ENCODE measurements at regions not wholly inside any gene's neighbourhood (a gene's known extent, or its start where the extent isn't known, plus 50 kb on each side); places are given as distances from the start of the nearest gene placed in this dataset.

- WGBS (ENCODE audit: extremely low coverage, insufficient coverage, insufficient read length): no CpG with 5 or more reads among the region's 6 CpGs
- no peak overlapping the region for H2AFZ ChIP-seq (ENCODE audit: insufficient read depth, low read length, poor library complexity)
- no peaks in the 10 kb centered on the region for H3K9me3 ChIP-seq (ENCODE audit: insufficient read depth, low read depth, low read length)
- no peak overlapping the region for H2BK12ac ChIP-seq (ENCODE audit: low read length)
- H4K91ac ChIP-seq (ENCODE audit: low read depth, low read length): no peak overlapping the region
- no peak overlapping the region for H3K4ac ChIP-seq (ENCODE audit: low read depth, low read length)
- H3K79me1 ChIP-seq (ENCODE audit: low read length): no peaks in the 10 kb centered on the region
- H3K36me3 ChIP-seq (ENCODE audit: control insufficient read depth in 1 of 2, insufficient read depth in 2 of 2, low read length in 2 of 2): no peaks in the 10 kb centered on the region
- no peak overlapping the region for H2BK5ac ChIP-seq (ENCODE audit: low read depth, low read length, poor library complexity)
- no peaks in the 10 kb centered on the region for H3K4me1 ChIP-seq (ENCODE audit: control insufficient read depth in 1 of 2, insufficient read depth in 2 of 2, low read length in 2 of 2)
- no peak overlapping the region for H3K4me2 ChIP-seq (ENCODE audit: low read length)
- no peak overlapping the region for H3K18ac ChIP-seq (ENCODE audit: low read length)
- H2AK5ac ChIP-seq (ENCODE audit: low read length): no peak overlapping the region
- no peak overlapping the region for H3K23ac ChIP-seq (ENCODE audit: low read length)
- no peaks in the 10 kb centered on the region for H3K27me3 ChIP-seq (ENCODE audit: insufficient read depth, low read length)
- H3K4me3 ChIP-seq (ENCODE audit: low read depth, low read length): no peak overlapping the region
- no peak overlapping the region for H2BK120ac ChIP-seq (ENCODE audit: insufficient read depth, low read length, poor library complexity)
- no peak overlapping the region for H3K27ac ChIP-seq (ENCODE audit: low read depth, low read length)
- H4K8ac ChIP-seq (ENCODE audit: low read depth, low read length): no peak overlapping the region
- no peak for DNase-seq
- no peak overlapping the region for H3K9ac ChIP-seq (ENCODE audit: low read length)
- no peaks in the 10 kb centered on the region for H3K79me2 ChIP-seq (ENCODE audit: control insufficient read depth, insufficient read depth, low read length, poor library complexity)
- H3K14ac ChIP-seq (ENCODE audit: low read length): no peak overlapping the region
- H4K12ac ChIP-seq (ENCODE audit: low read depth, low read length): no peak overlapping the region
These were observed 53.2 kb upstream of the FAM20C start for GRCh38 chr7:139131-139530.

DNA sequence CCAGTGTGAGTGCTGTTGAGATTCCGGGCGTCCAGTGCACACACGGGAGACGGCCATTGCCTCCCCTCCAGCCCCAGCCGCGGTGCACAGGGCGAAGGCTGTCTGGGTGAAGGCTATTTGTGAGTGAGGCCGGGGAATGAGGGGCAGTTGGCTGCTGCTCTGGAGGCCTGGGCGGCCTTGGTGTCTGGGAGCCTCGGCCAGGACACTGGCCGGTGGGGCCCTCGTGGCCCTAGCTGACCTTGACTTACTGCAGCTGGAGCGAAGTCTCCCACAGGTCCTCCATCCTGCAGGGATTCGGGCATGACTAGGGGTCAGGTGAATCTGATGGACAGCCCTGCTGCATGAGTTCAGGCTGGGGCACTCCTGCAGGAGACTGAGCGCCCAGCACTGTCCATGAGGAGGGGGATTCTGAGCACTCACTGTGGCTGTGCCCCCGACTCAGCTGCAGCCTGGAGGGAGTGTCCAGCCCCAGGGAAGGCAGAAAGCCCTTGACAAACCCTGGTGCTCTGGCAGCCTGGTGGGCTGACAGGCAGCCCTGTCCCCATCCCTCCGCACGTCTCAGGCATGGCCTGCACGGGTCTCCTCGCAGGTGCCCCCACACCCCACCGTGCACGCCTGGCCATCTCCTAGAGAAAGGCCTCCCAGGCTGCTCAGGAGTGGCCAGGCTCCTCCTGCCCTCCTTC, 52.7 kb upstream of the FAM20C start:
- H3K18ac ChIP-seq (ENCODE audit: low read length): no peak overlapping the region
- H3K4ac ChIP-seq (ENCODE audit: low read depth, low read length): no peak overlapping the region
- no peaks in the 10 kb centered on the region for H3K79me1 ChIP-seq (ENCODE audit: low read length)
- no peaks in the 10 kb centered on the region for H3K27me3 ChIP-seq (ENCODE audit: insufficient read depth, low read length)
- no peak for DNase-seq
- no peaks in the 10 kb centered on the region for H3K9me3 ChIP-seq (ENCODE audit: insufficient read depth, low read depth, low read length)
- no peak overlapping the region for H3K4me3 ChIP-seq (ENCODE audit: low read depth, low read length)
- H2AFZ ChIP-seq (ENCODE audit: insufficient read depth, low read length, poor library complexity): no peak overlapping the region
- no peak overlapping the region for H4K12ac ChIP-seq (ENCODE audit: low read depth, low read length)
- no peak overlapping the region for H4K91ac ChIP-seq (ENCODE audit: low read depth, low read length)
- no peaks in the 10 kb centered on the region for H3K79me2 ChIP-seq (ENCODE audit: control insufficient read depth, insufficient read depth, low read length, poor library complexity)
- H3K23ac ChIP-seq (ENCODE audit: low read length): no peak overlapping the region
- H3K27ac ChIP-seq (ENCODE audit: low read depth, low read length): no peak overlapping the region
- H2BK12ac ChIP-seq (ENCODE audit: low read length): no peak overlapping the region
- no peak overlapping the region for H2AK5ac ChIP-seq (ENCODE audit: low read length)
- H3K9ac ChIP-seq (ENCODE audit: low read length): no peak overlapping the region
- no peak overlapping the region for H2BK120ac ChIP-seq (ENCODE audit: insufficient read depth, low read length, poor library complexity)
- no peak overlapping the region for H3K14ac ChIP-seq (ENCODE audit: low read length)
- WGBS (ENCODE audit: extremely low coverage, insufficient coverage, insufficient read length): no CpG with 5 or more reads among the region's 22 CpGs
- H3K36me3 ChIP-seq (ENCODE audit: control insufficient read depth in 1 of 2, insufficient read depth in 2 of 2, low read length in 2 of 2): no peaks in the 10 kb centered on the region
- H2BK5ac ChIP-seq (ENCODE audit: low read depth, low read length, poor library complexity): no peak overlapping the region
- H4K8ac ChIP-seq (ENCODE audit: low read depth, low read length): no peak overlapping the region
- H3K4me1 ChIP-seq (ENCODE audit: control insufficient read depth in 1 of 2, insufficient read depth in 2 of 2, low read length in 2 of 2): no peaks in the 10 kb centered on the region
- no peak overlapping the region for H3K4me2 ChIP-seq (ENCODE audit: low read length)

GRCh38 chr7:140996-141395, 51.4 kb upstream of the FAM20C start:
- WGBS (ENCODE audit: extremely low coverage, insufficient coverage, insufficient read length): no CpG with 5 or more reads among the region's 6 CpGs
- Histone ChIP-seq H3K4me2 (ENCODE audit: low read length) (no peak overlapping the region), H3K9me3 (ENCODE audit: insufficient read depth, low read depth, low read length) (no peaks in the 10 kb centered on the region)

GRCh38 chr7:142248-142941, 50.0 kb upstream of the FAM20C start:
- H4K12ac ChIP-seq (ENCODE audit: low read depth, low read length): no peak overlapping the region
- H2BK5ac ChIP-seq (ENCODE audit: low read depth, low read length, poor library complexity): no peak overlapping the region
- no peak overlapping the region for H2AK5ac ChIP-seq (ENCODE audit: low read length)
- no peak for DNase-seq
- no peak overlapping the region for H2AFZ ChIP-seq (ENCODE audit: insufficient read depth, low read length, poor library complexity)
- no peaks in the 10 kb centered on the region for H3K27me3 ChIP-seq (ENCODE audit: insufficient read depth, low read length)
- no peaks in the 10 kb centered on the region for H3K9me3 ChIP-seq (ENCODE audit: insufficient read depth, low read depth, low read length)
- H2BK120ac ChIP-seq (ENCODE audit: insufficient read depth, low read length, poor library complexity): no peak overlapping the region
- no peak overlapping the region for H3K14ac ChIP-seq (ENCODE audit: low read length)
- WGBS (ENCODE audit: extremely low coverage, insufficient coverage, insufficient read length): no CpG with 5 or more reads among the region's 12 CpGs
- H3K18ac ChIP-seq (ENCODE audit: low read length): no peak overlapping the region
- H3K79me2 ChIP-seq (ENCODE audit: control insufficient read depth, insufficient read depth, low read length, poor library complexity): no peaks in the 10 kb centered on the region
- no peak overlapping the region for H2BK12ac ChIP-seq (ENCODE audit: low read length)
- no peaks in the 10 kb centered on the region for H3K36me3 ChIP-seq (ENCODE audit: control insufficient read depth in 1 of 2, insufficient read depth in 2 of 2, low read length in 2 of 2)
- H3K27ac ChIP-seq (ENCODE audit: low read depth, low read length): no peak overlapping the region
- H4K91ac ChIP-seq (ENCODE audit: low read depth, low read length): no peak overlapping the region
- H3K4me2 ChIP-seq (ENCODE audit: low read length): no peak overlapping the region
- no peaks in the 10 kb centered on the region for H3K79me1 ChIP-seq (ENCODE audit: low read length)
- no peak overlapping the region for H4K8ac ChIP-seq (ENCODE audit: low read depth, low read length)
- H3K4me1 ChIP-seq (ENCODE audit: control insufficient read depth in 1 of 2, insufficient read depth in 2 of 2, low read length in 2 of 2): no peaks in the 10 kb centered on the region
- no peak overlapping the region for H3K23ac ChIP-seq (ENCODE audit: low read length)
- H3K4ac ChIP-seq (ENCODE audit: low read depth, low read length): no peak overlapping the region
- H3K4me3 ChIP-seq (ENCODE audit: low read depth, low read length): no peak overlapping the region
- no peak overlapping the region for H3K9ac ChIP-seq (ENCODE audit: low read length)

More at GRCh38 chr7:140996-141395, 51.4 kb upstream of the FAM20C start:
- H3K36me3 ChIP-seq (ENCODE audit: control insufficient read depth in 1 of 2, insufficient read depth in 2 of 2, low read length in 2 of 2): no peaks in the 10 kb centered on the region
- H2AFZ ChIP-seq (ENCODE audit: insufficient read depth, low read length, poor library complexity): no peak overlapping the region
- H3K4me1 ChIP-seq (ENCODE audit: control insufficient read depth in 1 of 2, insufficient read depth in 2 of 2, low read length in 2 of 2): no peaks in the 10 kb centered on the region
- H3K4ac ChIP-seq (ENCODE audit: low read depth, low read length): no peak overlapping the region
- no peak overlapping the region for H3K4me3 ChIP-seq (ENCODE audit: low read depth, low read length)
- H2AK5ac ChIP-seq (ENCODE audit: low read length): no peak overlapping the region
- H2BK120ac ChIP-seq (ENCODE audit: insufficient read depth, low read length, poor library complexity): no peak overlapping the region
- H2BK5ac ChIP-seq (ENCODE audit: low read depth, low read length, poor library complexity): no peak overlapping the region
- no peaks in the 10 kb centered on the region for H3K27me3 ChIP-seq (ENCODE audit: insufficient read depth, low read length)
- no peak overlapping the region for H3K23ac ChIP-seq (ENCODE audit: low read length)
- DNase-seq: no peak
- H2BK12ac ChIP-seq (ENCODE audit: low read length): no peak overlapping the region
- no peak overlapping the region for H3K27ac ChIP-seq (ENCODE audit: low read depth, low read length)
- no peaks in the 10 kb centered on the region for H3K79me1 ChIP-seq (ENCODE audit: low read length)
- H3K14ac ChIP-seq (ENCODE audit: low read length): no peak overlapping the region
- no peak overlapping the region for H4K91ac ChIP-seq (ENCODE audit: low read depth, low read length)
- H3K18ac ChIP-seq (ENCODE audit: low read length): no peak overlapping the region
- H4K8ac ChIP-seq (ENCODE audit: low read depth, low read length): no peak overlapping the region
- no peak overlapping the region for H3K9ac ChIP-seq (ENCODE audit: low read length)
- no peak overlapping the region for H4K12ac ChIP-seq (ENCODE audit: low read depth, low read length)
- H3K79me2 ChIP-seq (ENCODE audit: control insufficient read depth, insufficient read depth, low read length, poor library complexity): no peaks in the 10 kb centered on the region

Measured in trophoblast cell (in vitro differentiated cells and primary cell).